ENCODE measurements at regions not wholly inside any gene's neighbourhood (a gene's known extent, or its start where the extent isn't known, plus 50 kb on each side); places are given as distances from the start of the nearest gene placed in this dataset.
A peak's percentile ranks its signal among the peaks of the same experiment; 100 is the strongest.

DNA sequence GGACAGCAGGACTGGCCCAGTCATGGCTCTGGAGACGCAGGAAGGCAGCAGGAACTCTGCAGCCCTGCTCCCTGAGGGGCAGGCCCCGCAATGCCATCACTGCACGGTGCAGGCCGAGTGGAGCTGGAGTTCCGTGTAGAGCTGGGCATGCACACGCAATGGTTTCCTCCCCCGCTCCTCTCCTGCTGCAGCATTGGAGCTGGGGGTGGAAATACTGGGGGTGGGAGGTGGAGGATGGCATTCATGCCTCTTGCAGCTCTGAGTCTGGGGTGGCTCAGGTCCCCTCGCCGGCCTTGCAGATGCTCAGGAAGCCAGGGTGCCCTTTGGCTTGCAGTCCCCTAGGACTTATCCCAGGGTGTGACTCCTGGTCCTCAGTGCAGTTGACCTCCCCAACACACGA lies 78.3 kb upstream of the ASB18 start:
- no peak for TF ChIP-seq POLR2A (IDR thresholded peaks at IDR 0.05)
- TF ChIP-seq, protein P1, sequence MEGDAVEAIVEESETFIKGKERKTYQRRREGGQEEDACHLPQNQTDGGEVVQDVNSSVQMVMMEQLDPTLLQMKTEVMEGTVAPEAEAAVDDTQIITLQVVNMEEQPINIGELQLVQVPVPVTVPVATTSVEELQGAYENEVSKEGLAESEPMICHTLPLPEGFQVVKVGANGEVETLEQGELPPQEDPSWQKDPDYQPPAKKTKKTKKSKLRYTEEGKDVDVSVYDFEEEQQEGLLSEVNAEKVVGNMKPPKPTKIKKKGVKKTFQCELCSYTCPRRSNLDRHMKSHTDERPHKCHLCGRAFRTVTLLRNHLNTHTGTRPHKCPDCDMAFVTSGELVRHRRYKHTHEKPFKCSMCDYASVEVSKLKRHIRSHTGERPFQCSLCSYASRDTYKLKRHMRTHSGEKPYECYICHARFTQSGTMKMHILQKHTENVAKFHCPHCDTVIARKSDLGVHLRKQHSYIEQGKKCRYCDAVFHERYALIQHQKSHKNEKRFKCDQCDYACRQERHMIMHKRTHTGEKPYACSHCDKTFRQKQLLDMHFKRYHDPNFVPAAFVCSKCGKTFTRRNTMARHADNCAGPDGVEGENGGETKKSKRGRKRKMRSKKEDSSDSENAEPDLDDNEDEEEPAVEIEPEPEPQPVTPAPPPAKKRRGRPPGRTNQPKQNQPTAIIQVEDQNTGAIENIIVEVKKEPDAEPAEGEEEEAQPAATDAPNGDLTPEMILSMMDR (IDR thresholded peaks at IDR 0.05) = no peak
- no peak overlapping the region for H3K27ac ChIP-seq
- no peak for DNase-seq
- intact Hi-C loops (cut with DNase I; ENCODE audit: low total_unique reads) = loop anchor here (10.0 kb wide), 1 partner anchor 722 kb away; no protein-coding TSS in a partner anchor
- H3K4me1 ChIP-seq = peaks cover 8% of the 10 kb centered on the region
- no peaks in the 10 kb centered on the region for H3K9me3 ChIP-seq
- no peak overlapping the region for H3K4me3 ChIP-seq
- no peaks in the 10 kb centered on the region for H3K27me3 ChIP-seq
- H3K36me3 ChIP-seq (ENCODE audit: low read depth, missing control alignments) = no peaks in the 10 kb centered on the region
- 78 to 82% methylated on average over 7 to 10 of the region's 10 CpGs for WGBS, 2 donors

DNA sequence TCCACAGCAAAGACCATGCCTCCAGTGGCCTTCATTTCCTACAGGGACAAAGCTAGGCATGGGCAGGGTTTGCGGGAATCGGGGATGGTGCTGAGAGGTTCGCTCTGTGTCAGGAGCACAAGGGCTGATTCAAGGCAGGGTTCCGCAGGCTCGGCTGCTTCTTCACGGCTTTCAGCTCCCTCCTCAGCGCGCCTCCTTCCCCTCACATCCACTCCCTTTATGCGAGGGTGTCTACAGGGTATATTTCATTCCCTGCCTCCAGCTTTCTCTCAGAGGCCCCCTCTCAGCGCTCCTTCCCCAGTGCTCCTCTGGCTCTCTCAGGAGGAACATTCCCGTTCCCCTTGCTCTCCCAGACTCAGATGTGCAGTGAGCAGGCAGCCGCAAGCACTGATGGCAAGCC lies 78.7 kb upstream of the ASB18 start:
- H3K9me3 ChIP-seq = no peaks in the 10 kb centered on the region
- no peaks in the 10 kb centered on the region for H3K36me3 ChIP-seq (ENCODE audit: low read depth, missing control alignments)
- no peak for DNase-seq
- no peak overlapping the region for H3K27ac ChIP-seq
- intact Hi-C loops (cut with DNase I; ENCODE audit: low total_unique reads) = loop anchor here (10.0 kb wide), 1 partner anchor 722 kb away; no protein-coding TSS in a partner anchor
- no peak for TF ChIP-seq POLR2A (IDR thresholded peaks at IDR 0.05)
- WGBS, 2 donors = 89 to 92% methylated on average over 12 of the region's 12 CpGs
- no peaks in the 10 kb centered on the region for H3K27me3 ChIP-seq
- peaks cover 8% of the 10 kb centered on the region for H3K4me1 ChIP-seq
- H3K4me3 ChIP-seq = no peak overlapping the region

DNA sequence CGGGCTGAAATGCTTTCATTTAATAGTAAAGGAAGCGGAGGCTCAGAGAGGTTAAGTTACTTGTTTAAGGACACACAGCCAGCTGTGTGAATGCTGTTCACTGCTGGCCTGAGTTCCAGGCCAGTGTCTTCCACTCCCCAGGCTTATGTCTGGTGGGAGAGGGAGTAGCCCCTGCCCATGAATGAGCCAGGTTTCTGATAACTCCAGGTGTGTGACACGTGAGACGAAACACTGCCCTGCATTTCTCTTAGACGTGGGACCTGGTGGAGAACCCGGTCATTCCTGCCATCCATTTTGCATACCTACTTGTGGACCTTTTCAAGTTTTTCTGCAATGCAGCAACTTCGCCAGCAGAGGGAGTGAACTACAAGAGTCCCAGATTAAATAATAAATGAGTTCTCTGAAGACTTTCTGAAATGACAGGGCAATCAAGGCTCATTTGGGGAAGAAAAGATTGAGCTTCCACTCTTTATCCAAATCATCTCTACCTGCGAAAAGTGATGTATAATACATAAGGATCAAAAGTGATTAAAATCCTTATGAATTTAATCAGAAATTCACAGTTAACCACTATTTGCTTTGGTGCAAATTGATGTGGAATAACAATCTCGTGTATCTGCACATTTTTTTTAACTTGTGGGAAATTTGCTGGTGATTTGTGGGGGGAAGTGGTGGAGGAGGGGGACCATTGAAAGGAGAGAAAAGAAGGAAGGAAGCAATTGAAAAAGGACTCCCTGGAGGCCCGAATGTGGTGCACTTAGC lies 79.4 kb upstream of the ASB18 start:
- no peak for TF ChIP-seq POLR2A (IDR thresholded peaks at IDR 0.05)
- TF ChIP-seq, protein P1 (IDR thresholded peaks at IDR 0.05) = peak; percentile 60 to 81 (median 79)

DNA sequence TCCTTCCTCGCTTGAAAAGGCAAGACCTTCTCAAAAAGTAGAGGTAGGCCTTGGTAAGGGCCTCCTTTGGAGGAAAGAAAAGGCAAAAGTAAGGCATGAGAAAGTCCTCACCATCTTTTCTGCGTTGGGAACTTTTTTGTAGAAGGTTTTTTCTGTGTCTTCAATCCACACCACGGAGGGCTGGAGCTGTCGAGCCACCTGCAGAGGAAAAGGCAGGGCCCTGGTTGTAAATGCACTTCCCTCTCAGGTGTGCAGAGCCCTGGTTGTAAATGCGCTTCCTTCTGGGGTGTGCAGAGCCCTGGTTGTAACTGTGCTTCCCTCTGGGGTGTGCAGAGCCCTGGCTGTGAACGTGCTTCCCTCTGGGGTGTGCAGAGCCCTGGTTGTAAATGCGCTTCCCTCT lies 80.2 kb upstream of the ASB18 start:
- no peak for DNase-seq
- H3K4me1 ChIP-seq = no peaks in the 10 kb centered on the region
- no peaks in the 10 kb centered on the region for H3K36me3 ChIP-seq (ENCODE audit: low read depth, missing control alignments)
- no peak overlapping the region for H3K27ac ChIP-seq
- intact Hi-C loops (cut with DNase I; ENCODE audit: low total_unique reads) = loop anchor here (10.0 kb wide), 1 partner anchor 720 kb away; no protein-coding TSS in a partner anchor
- no peaks in the 10 kb centered on the region for H3K9me3 ChIP-seq
- H3K27me3 ChIP-seq = no peaks in the 10 kb centered on the region
- no peak overlapping the region for H3K4me3 ChIP-seq
- 91 to 93% methylated on average over 5 to 7 of the region's 7 CpGs for WGBS, 2 donors
- TF ChIP-seq, protein P1 (IDR thresholded peaks at IDR 0.05) = no peak
- no peak for TF ChIP-seq POLR2A (IDR thresholded peaks at IDR 0.05)

More for the DNA sequence above, 79.4 kb upstream of the ASB18 start:
- 44 to 56% methylated on average over 10 of the region's 10 CpGs for WGBS, 2 donors
- Histone ChIP-seq H3K9me3 (no peaks in the 10 kb centered on the region), H3K36me3 (ENCODE audit: low read depth, missing control alignments) (no peaks in the 10 kb centered on the region), H3K4me3 (no peak overlapping the region), H3K27me3 (no peaks in the 10 kb centered on the region), H3K27ac (no peak overlapping the region), H3K4me1 (peaks cover 5% of the 10 kb centered on the region)
- DNase-seq = peak; percentile 81
- intact Hi-C loops (cut with DNase I; ENCODE audit: low total_unique reads) = loop anchor here (10.0 kb wide), 1 partner anchor 721 kb away; no protein-coding TSS in a partner anchor

DNA sequence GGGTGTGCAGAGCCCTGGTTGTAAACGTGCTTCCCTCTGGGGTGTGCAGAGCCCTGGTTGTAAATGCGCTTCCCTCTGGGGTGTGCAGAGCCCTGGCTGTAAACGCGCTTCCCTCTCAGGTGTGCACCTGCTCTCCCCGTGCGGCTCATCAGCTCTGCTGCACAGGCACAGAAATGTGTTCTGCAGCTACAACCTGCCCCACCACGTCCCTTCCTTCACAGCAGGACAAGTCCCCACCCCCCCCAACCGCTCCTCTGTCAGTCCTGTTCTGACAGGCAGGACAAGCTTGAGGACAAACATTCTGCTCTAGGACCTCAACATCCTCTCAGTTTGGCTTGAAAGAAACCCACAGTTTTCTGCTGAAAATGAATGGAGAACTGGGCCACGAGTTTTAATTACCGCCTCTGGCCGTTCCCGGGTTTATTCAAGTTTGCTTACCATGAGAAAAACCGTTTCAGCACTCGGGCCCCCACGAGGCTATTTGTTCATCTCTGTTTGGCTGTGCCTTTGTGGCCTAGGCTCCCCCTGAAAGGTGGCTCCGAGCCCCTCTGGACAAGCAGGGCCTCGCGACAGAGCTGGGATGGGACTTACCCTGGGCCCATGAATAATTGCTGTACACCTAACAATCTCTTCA lies 81.0 kb upstream of the ASB18 start:
- no peaks in the 10 kb centered on the region for H3K36me3 ChIP-seq (ENCODE audit: low read depth, missing control alignments)
- WGBS, 2 donors = 89 to 91% methylated on average over 12 to 18 of the region's 18 CpGs
- H3K4me1 ChIP-seq = no peaks in the 10 kb centered on the region

More for the DNA sequence above, 81.0 kb upstream of the ASB18 start:
- no peak overlapping the region for H3K27ac ChIP-seq
- no peak for DNase-seq
- H3K9me3 ChIP-seq = no peaks in the 10 kb centered on the region
- intact Hi-C loops (cut with DNase I; ENCODE audit: low total_unique reads) = loop anchor here (10.0 kb wide), 1 partner anchor 720 kb away; no protein-coding TSS in a partner anchor
- no peaks in the 10 kb centered on the region for H3K27me3 ChIP-seq
- no peak for TF ChIP-seq POLR2A (IDR thresholded peaks at IDR 0.05)
- TF ChIP-seq, protein P1 (IDR thresholded peaks at IDR 0.05) = no peak
- H3K4me3 ChIP-seq = no peak overlapping the region
